ENCODE measurements at regions not wholly inside any gene's neighbourhood (a gene's known extent, or its start where the extent isn't known, plus 50 kb on each side); places are given as distances from the start of the nearest gene placed in this dataset.
"Not testable (repeated sequence)": the region's sequence is repeated elsewhere in the genome, so short reads cannot be mapped to it uniquely, and the experiment has no call there.

DNA sequence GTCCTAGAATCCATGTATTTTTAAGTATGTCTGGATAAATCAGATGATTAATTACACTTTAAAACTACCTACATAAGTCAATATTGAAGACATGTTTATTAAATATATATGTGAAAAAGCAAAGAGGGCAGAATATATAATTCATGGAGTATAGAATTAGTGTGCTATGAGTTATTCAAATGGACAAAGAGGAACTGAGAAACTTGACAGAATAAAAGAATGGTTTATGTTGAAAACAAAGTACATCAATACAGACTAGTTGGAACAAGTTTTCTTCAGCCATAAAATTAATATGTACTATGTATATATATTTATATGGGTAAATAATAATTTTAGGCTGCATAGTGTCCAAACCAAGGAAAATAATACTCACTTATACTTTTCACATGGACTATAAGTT lies 173.5 kb downstream of the NPFFR2 start:
- intact Hi-C loops (cut with DNase I): no loop called here
- no peak for DNase-seq

DNA sequence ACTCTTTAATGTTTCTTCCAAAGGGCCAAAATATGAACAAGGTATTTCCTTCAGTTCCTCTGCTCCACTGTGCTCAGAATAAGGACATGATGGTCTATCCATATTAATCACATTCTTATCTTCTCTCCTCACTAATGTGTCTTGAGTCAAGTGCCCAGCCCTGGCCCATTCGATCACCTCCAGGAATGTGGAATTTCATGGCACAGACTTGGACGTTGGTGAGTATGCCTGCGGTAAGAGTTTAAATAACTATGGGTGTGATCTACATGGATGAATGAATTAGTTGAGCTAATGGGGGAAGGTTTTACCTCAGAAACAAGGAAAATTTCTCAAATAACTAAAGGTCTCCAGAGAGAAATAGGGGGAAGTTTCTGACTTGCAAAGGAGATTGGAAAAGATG lies 174.0 kb downstream of the NPFFR2 start:
- ATAC-seq: no peak
- intact Hi-C loops (cut with DNase I): no loop called here
- DNase-seq: no peak

More for the DNA sequence above, 173.5 kb downstream of the NPFFR2 start:
- ATAC-seq: no peak

DNA sequence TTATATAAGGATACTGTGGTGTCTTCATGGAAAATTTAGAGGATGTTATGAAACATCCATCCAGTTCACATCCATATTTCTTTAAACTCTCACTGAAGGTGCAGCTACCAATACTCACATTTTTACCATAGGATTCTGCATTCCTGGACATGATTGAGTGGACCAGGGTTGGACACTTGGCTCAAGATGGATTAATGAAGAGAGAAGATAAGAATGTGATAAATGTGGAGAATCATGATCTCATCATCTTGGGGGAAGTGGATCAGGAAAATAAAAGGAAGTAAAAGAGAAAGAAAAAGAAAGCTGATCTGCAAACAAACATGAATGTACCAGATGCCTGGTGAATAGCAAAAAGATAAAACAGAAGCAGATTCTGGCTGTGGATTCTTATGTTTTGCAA lies 175.4 kb downstream of the NPFFR2 start:
- no peak for ATAC-seq
- intact Hi-C loops (cut with DNase I): no loop called here
- no peak for DNase-seq

DNA sequence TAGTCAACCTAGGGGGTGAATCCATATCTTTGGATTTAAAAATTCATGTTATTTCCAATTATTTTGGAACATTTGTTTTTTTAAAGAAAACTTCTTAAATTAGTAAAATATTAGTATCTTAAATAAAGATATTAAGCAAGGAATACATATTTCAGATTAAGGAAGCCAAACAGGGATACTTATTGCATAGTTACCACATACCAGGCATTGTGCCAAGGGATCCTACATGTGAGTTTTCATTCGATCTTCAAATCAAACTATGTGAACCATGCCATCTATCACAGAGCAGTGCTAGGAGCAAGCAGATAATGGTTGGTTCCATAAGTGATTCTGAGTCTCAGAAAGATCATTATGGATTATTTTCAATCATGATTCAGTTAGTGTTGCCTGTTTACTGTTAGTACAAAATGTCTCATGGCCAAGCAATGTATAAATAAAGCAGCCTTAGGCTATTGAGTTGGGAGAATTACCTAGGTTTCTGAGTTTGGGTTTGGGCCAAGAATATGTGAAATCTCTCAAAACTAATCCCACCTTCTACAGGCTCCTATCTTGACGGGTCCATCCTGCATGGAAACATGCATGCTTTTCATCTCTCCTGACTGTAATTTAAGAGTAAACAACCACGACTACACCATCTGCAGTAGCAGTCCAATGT lies 176.7 kb downstream of the NPFFR2 start:
- ATAC-seq: no peak
- DNase-seq: no peak
- intact Hi-C loops (cut with DNase I): no loop called here

DNA sequence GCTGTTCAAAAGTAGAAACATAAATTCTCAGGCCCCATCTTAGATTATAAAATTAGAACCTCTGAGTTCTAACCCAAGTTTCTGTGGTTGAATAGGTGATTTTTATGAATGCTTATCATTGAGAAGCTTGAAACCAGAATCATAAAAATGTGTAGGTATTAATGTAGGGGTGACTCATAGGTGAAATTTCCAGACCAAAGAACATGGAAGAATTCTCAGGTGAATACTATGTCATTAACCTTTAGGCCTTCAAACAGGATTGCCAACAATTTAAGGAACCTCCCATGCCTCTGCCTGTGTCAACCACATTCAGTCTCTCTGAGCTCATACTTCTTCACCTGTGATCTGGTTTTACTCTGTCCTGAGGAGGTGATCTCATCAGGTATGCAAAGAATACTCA lies 177.8 kb downstream of the NPFFR2 start:
- intact Hi-C loops (cut with DNase I): no loop called here
- DNase-seq: no peak
- ATAC-seq: no peak

DNA sequence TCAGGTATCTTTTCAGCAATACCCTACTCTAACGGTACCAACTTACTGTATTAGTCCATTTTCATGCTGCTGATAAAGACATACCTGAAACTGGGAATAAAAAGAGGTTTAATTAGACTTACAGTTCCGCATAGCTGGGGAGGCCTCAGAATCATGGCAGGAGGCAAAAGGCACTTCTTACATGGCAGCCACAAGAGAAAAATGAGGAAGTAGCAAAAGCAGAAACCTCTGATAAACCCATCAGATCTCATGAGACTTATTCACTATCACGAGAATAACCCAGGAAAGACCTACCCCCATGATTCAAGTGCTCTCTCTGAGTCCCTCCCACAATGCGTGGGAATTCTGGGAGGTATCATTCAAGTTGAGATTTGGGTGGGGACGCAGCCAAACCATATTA lies 182.0 kb downstream of the NPFFR2 start:
- ATAC-seq: not testable (repeated sequence)

DNA sequence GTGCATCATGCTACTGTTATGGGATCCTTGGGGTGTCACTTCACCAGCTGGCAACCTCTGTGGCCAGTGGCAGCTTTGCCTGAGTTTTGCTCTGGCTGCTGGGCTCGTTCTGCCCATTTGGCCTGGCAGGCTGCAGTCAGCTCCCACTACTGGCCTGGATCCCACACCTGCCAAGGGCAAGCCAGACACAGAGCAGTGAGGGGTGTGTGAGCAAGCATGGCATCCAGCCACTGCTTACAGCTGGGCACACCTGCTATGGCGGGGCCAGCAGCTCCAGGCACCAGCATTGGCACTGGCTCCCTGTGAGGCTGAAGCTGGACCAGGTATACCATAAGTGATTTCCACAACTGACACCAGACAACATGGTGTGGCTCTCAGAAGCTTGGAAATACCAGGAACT lies 183.4 kb downstream of the NPFFR2 start:
- DNase-seq: no peak
- ATAC-seq: peak in 1 of 2 donors; percentile 35
- intact Hi-C loops (cut with DNase I): no loop called here

More for the DNA sequence above, 182.0 kb downstream of the NPFFR2 start:
- DNase-seq; intact Hi-C loops (cut with DNase I): not testable (repeated sequence)

DNA sequence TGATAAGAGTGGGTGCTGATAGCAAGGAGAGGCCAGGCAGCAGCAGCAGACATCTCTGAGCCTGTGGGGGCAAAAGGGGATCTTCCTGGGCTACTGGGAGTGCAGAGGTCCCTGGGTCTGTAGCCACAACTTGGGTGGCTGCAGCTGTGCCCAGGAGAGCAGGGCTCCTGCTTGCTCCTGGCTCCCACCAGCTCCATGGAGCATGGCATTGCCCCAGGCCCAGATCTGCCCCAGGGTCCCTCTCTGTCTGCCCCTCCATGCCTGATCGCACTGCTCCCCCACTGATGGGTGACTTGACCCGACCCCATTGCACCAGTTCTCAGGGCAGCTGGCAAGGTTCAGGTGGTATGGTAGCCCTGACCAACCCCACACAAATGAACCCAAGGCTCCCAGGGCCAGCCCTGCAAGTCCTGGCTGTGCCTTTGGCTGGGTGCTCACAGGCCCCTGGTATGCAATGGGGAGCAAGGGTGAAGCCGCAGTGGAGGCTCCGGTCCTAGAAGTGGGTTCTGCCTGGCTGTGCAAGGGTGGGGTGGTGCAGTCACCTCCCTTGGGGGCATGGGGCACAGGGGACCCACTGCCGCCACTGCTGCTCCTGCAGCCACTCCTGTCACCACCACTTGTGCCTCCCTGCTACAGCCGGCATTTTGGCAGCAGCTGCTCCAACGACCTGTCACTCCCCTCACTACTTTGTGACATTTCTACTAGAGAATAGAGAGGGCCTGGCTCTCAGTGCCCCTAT lies 184.9 kb downstream of the NPFFR2 start:
- intact Hi-C loops (cut with DNase I): no loop called here
- DNase-seq (no peak), ATAC-seq (no peak)

DNA sequence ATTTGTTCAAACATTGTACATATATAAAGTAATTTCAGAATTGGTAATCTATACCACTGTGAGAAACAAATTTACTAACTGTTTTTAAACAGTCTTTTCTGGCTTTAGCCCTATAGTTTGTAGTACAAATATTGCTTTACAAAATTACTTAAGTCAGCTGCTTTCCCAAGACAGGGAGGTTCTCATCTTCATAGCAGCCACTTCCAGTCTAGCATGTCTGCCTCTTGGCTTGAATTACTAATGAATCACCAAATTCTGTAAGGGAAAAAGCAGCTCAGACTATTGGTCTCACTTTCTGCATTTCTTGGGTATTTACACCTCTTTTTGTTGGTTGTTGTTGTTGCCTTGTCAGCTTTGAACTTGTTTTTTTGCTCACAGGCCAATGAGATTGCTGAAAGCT lies 187.2 kb downstream of the NPFFR2 start:
- intact Hi-C loops (cut with DNase I): no loop called here
- ATAC-seq (peak in 1 of 2 donors; percentile 59), DNase-seq (no peak)

Measured in left cardiac atrium (tissue), 4 donors.